OCI-LY7 (cell line): ENCODE measurements at regions not wholly inside any gene's neighbourhood (a gene's known extent, or its start where the extent isn't known, plus 50 kb on each side); places are given as distances from the start of the nearest gene placed in this dataset.

Source experiments
- EZH2phosphoT487 ChIP-seq: fragments of 200-600 bp; sonication (generic); IDR thresholded peaks from 2 replicates; pipeline ENCODE4 v1.6.1; 2018; ENCODE audit warnings: low read depth, borderline replicate concordance, mild to moderate bottlenecking, mixed run types, antibody characterized with exemption, low read length, moderate library complexity, mixed read lengths
- TF ChIP-seq, protein P1 (sequence below): fragments of 200-600 bp; sonication (generic); conservative IDR thresholded peaks from 2 replicates; pipeline ENCODE4 v1.5.1; 2014; ENCODE audit warnings: mild to moderate bottlenecking, antibody characterized with exemption, low read length, moderate library complexity, mixed read lengths

GRCh38 chr6:144920391-144920961, 635.3 kb downstream of the UTRN start:
- TF ChIP-seq, protein P1, sequence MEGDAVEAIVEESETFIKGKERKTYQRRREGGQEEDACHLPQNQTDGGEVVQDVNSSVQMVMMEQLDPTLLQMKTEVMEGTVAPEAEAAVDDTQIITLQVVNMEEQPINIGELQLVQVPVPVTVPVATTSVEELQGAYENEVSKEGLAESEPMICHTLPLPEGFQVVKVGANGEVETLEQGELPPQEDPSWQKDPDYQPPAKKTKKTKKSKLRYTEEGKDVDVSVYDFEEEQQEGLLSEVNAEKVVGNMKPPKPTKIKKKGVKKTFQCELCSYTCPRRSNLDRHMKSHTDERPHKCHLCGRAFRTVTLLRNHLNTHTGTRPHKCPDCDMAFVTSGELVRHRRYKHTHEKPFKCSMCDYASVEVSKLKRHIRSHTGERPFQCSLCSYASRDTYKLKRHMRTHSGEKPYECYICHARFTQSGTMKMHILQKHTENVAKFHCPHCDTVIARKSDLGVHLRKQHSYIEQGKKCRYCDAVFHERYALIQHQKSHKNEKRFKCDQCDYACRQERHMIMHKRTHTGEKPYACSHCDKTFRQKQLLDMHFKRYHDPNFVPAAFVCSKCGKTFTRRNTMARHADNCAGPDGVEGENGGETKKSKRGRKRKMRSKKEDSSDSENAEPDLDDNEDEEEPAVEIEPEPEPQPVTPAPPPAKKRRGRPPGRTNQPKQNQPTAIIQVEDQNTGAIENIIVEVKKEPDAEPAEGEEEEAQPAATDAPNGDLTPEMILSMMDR: no peak
- TF ChIP-seq EZH2phosphoT487: no peak
